ENCODE measurements at regions not wholly inside any gene's neighbourhood (a gene's known extent, or its start where the extent isn't known, plus 50 kb on each side); places are given as distances from the start of the nearest gene placed in this dataset.

DNA sequence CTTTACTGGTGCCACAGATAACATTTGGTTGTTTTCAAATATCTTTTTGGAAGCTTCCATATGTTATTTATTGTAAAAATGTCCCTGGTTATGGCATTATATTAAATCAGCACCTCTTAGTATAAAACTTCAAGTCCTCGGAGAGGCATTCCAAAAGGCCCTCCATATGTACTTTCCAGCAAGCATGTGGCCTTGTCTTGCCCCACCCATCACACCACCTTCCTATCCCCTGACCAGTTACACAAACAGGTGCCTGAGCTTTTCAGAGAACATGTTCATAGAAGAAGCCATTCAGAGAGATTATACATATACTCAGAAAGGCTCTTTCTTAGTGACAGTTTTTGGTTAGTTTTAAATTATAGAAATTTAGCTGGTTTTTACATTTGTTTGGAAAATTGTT is 92.4 kb upstream of the PRKG1 start:
- Histone ChIP-seq H3K9me3 (no peaks in the 10 kb centered on the region), H3K27ac (no peak overlapping the region), H3K36me3 (no peaks in the 10 kb centered on the region), H3K4me3 (no peak overlapping the region), H3K4me1 (no peaks in the 10 kb centered on the region), H3K27me3 (no peaks in the 10 kb centered on the region)
- intact Hi-C loops (cut with DNase I): no loop called here
- no peak for TF ChIP-seq POLR2A (IDR thresholded peaks at IDR 0.05)
- TF ChIP-seq, protein P1, sequence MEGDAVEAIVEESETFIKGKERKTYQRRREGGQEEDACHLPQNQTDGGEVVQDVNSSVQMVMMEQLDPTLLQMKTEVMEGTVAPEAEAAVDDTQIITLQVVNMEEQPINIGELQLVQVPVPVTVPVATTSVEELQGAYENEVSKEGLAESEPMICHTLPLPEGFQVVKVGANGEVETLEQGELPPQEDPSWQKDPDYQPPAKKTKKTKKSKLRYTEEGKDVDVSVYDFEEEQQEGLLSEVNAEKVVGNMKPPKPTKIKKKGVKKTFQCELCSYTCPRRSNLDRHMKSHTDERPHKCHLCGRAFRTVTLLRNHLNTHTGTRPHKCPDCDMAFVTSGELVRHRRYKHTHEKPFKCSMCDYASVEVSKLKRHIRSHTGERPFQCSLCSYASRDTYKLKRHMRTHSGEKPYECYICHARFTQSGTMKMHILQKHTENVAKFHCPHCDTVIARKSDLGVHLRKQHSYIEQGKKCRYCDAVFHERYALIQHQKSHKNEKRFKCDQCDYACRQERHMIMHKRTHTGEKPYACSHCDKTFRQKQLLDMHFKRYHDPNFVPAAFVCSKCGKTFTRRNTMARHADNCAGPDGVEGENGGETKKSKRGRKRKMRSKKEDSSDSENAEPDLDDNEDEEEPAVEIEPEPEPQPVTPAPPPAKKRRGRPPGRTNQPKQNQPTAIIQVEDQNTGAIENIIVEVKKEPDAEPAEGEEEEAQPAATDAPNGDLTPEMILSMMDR (IDR thresholded peaks at IDR 0.05): no peak
- no peak for TF ChIP-seq POLR2AphosphoS5 (IDR thresholded peaks at IDR 0.05; ENCODE audit: insufficient read depth in 1 of 2, low read depth in 1 of 2)
- no peak for DNase-seq (ENCODE audit: extremely low spot score in 2 of 2)

DNA sequence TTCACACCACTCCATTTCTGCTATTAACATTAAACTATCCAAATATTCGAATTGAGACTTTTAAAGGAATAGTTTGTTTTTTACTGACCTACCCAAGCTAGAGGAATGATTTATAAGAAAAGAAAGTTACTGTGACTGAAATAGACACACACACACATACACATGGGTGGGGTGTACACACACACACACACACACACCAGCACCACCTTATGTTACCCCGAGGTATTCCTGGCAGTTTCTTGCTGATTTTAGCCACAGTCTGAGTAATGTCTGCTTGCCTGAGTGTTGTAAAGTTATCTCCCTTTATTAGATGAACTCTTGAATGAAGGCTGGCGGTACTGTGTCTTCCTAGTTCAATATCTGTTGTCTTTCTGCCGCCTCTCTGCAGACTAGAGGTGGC is 91.3 kb upstream of the PRKG1 start:
- no peak for DNase-seq (ENCODE audit: extremely low spot score in 2 of 2)
- Histone ChIP-seq H3K27ac (no peak overlapping the region), H3K4me1 (no peaks in the 10 kb centered on the region), H3K4me3 (no peak overlapping the region), H3K9me3 (no peaks in the 10 kb centered on the region), H3K36me3 (no peaks in the 10 kb centered on the region), H3K27me3 (no peaks in the 10 kb centered on the region)
- intact Hi-C loops (cut with DNase I): no loop called here
- no peak for TF ChIP-seq POLR2AphosphoS5 (IDR thresholded peaks at IDR 0.05; ENCODE audit: insufficient read depth in 1 of 2, low read depth in 1 of 2)
- TF ChIP-seq POLR2A (IDR thresholded peaks at IDR 0.05): no peak
- TF ChIP-seq, protein P1 (IDR thresholded peaks at IDR 0.05): no peak

DNA sequence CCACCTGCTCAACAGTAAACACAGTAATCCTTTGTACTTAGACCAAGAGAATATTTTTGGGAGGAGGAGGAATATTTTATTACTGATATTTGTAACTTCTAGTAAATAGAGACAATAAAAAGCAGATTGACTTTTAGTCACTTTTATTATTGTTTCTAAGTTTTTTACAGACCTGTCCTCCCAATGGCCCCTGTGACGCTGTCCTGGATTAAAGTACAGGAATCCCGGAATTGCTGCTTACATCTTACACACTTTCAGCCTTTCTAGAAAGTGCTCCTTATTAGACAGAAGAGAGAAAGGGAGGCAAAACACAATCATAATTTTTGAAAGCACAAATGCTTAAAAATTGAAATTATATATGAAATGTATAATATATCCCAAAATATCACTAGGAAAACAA is 86.4 kb upstream of the PRKG1 start:
- Histone ChIP-seq H3K4me1 (peaks cover 10% of the 10 kb centered on the region), H3K4me3 (no peak overlapping the region), H3K27me3 (no peaks in the 10 kb centered on the region), H3K36me3 (no peaks in the 10 kb centered on the region), H3K27ac (no peak overlapping the region), H3K9me3 (no peaks in the 10 kb centered on the region)
- no peak for DNase-seq (ENCODE audit: extremely low spot score in 2 of 2)
- intact Hi-C loops (cut with DNase I): no loop called here
- TF ChIP-seq POLR2AphosphoS5 (IDR thresholded peaks at IDR 0.05; ENCODE audit: insufficient read depth in 1 of 2, low read depth in 1 of 2): no peak
- TF ChIP-seq, protein P1 (IDR thresholded peaks at IDR 0.05): no peak
- TF ChIP-seq POLR2A (IDR thresholded peaks at IDR 0.05): no peak

DNA sequence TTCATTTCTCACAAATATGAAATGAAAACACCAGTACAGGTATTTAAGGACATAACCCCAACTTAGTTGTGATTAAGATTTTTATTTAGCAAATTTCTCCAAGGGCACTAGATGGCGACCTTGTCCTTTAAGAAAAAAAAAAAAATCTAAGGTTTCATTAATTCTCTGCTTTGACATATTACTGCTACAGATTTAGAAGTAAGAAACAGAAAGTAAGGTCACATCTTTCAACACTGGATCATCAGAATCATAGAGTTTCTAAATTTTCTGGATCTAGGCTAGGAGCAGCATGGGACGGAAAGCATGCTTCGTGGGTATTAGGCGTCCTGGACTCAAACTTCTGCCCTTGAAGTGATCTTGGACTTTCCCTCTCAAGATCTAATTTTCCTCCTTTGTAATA is 85.5 kb upstream of the PRKG1 start:
- TF ChIP-seq, protein P1 (IDR thresholded peaks at IDR 0.05): peak in 2 of 3 experiments; percentile 15 to 16
- TF ChIP-seq POLR2A (IDR thresholded peaks at IDR 0.05): no peak
- no peak for DNase-seq (ENCODE audit: extremely low spot score in 2 of 2)
- Histone ChIP-seq H3K4me1 (peaks cover 15% of the 10 kb centered on the region), H3K27me3 (no peaks in the 10 kb centered on the region), H3K27ac (no peak overlapping the region), H3K4me3 (no peak overlapping the region), H3K36me3 (no peaks in the 10 kb centered on the region), H3K9me3 (no peaks in the 10 kb centered on the region)
- intact Hi-C loops (cut with DNase I): no loop called here

DNA sequence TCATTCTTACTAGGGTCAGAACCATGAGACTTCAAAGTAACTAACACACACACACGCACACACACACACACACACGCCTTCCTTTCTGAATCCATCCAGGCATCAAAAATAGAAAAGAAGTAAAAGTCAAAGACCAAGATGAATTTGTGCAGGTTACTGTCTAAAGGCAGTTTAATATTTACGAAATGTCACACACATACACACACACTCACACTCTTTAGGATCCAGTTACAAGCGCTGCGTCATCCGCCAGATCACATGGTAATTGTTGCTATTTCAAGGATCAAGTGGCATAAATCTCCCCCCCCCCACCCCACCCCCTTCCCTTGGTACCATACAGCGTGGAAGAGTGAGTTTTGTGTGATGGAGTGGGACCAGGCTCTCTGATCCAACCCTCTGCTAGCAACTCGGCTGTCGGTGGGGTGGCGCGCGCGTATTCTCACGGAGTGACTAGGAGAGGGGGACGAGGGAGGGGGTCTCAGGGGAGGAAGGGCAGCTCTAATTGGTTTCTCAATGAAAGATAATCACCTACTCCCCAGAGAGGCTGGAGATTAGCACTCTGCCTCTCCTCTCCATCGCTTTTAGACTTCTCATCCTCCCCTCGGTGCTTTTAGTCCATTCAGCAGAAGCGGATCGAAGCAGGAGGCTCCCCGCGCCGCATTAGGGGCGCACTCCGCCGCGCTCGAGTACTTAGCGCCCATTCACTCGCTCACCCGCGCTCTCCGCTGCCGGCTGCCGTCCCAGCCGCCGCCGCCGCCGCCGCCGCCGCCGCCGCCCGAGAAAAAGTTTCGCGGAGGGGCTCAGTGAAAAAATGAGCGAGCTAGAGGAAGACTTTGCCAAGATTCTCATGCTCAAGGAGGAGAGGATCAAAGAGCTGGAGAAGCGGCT is 83.5 kb upstream of the PRKG1 start:
- Histone ChIP-seq H3K9me3 (no peaks in the 10 kb centered on the region), H3K4me3 (peak overlapping the region; percentile 63 to 72), H3K4me1 (peaks cover 15% of the 10 kb centered on the region), H3K36me3 (no peaks in the 10 kb centered on the region), H3K27me3 (no peaks in the 10 kb centered on the region), H3K27ac (peak overlapping the region; percentile 95)
- intact Hi-C loops (cut with DNase I): no loop called here
- TF ChIP-seq, protein P1 (IDR thresholded peaks at IDR 0.05): no peak
- peak in 1 of 2 donors; percentile 21 for TF ChIP-seq POLR2AphosphoS5 (IDR thresholded peaks at IDR 0.05; ENCODE audit: insufficient read depth in 1 of 2, low read depth in 1 of 2)
- no peak for TF ChIP-seq POLR2A (IDR thresholded peaks at IDR 0.05)
- DNase-seq (ENCODE audit: extremely low spot score in 2 of 2): no peak

Data from vagina (tissue), 2 donors.